Right lung (tissue), 2 donors: ENCODE measurements at regions not wholly inside any gene's neighbourhood (a gene's known extent, or its start where the extent isn't known, plus 50 kb on each side); places are given as distances from the start of the nearest gene placed in this dataset.
"Not testable (repeated sequence)": the region's sequence is repeated elsewhere in the genome, so short reads cannot be mapped to it uniquely, and the experiment has no call there.

Source experiments
- DNase-seq, 2 donors: peaks; one replicate each; pipeline ENCODE4 v3.0.0-alpha.2; 2013

DNA sequence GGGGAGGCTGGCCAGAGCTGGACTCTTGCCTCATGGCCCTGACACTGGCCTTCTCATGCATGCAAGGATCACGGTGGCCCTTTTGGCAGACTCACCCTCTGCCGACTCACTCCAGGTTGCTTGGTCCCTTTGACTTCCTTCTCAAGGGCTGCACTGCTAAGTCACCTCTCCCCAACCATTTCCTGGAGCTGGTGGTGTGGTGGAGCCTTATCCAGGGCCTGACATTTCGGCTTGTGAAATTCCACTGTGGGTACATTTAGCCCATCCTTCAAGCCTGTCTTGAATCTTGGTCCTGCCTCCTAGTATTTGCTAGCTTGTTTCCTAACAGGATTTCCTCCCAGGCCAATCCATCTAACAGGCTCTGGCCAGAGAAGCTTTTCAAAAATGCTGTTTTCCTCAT is 52.6 kb upstream of the JUN start:
- DNase-seq, result no peak

DNA sequence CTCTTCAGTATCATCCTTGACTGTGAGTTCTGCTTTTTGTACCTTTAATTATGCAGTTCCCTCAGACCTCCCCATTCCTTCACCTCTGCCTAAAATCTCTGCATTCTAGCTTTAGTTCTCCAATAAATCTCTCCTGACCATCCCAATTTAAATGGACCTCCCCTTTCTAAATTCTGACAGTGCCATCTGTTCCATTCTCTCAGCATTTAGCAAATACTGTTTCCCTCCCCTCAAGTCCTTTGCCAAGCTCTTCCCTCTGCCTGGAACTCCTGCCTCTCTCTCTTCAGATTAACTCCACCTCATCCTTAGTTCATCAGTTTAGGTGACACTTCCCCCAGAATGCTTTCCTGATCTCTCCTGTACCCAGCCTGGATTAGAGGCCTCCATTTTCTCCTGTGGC is 54.0 kb upstream of the JUN start:
- no peak for DNase-seq

DNA sequence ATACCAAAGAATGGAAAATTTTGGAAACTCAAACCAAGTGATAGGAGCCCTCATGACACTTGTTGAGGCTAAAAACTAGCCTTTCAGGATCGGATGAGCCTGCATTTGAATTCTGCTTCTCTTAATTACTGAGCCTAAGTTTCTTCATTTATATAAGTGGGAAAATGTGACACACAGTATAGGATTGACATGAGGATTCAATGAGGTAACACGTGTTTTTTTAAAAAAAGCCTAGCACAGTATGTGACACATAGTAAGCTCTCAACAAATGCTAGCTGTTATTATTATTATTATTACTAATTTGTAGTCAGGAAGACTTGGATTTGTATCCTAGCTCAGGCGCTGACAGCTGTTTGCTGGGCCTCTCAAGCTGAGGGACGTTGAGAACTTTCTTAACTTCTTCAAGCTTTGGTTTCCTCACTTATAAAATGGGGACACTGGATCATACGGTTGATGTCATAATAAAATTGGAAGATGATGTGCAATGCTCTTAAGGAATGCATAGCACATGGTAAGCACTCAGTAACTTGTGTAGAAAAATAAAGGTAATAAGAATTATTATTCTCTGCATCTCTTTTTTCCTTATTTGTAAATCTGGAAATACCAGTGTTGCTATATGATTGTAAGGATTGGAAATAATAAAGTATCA is 55.4 kb upstream of the JUN start:
- no peak for DNase-seq

DNA sequence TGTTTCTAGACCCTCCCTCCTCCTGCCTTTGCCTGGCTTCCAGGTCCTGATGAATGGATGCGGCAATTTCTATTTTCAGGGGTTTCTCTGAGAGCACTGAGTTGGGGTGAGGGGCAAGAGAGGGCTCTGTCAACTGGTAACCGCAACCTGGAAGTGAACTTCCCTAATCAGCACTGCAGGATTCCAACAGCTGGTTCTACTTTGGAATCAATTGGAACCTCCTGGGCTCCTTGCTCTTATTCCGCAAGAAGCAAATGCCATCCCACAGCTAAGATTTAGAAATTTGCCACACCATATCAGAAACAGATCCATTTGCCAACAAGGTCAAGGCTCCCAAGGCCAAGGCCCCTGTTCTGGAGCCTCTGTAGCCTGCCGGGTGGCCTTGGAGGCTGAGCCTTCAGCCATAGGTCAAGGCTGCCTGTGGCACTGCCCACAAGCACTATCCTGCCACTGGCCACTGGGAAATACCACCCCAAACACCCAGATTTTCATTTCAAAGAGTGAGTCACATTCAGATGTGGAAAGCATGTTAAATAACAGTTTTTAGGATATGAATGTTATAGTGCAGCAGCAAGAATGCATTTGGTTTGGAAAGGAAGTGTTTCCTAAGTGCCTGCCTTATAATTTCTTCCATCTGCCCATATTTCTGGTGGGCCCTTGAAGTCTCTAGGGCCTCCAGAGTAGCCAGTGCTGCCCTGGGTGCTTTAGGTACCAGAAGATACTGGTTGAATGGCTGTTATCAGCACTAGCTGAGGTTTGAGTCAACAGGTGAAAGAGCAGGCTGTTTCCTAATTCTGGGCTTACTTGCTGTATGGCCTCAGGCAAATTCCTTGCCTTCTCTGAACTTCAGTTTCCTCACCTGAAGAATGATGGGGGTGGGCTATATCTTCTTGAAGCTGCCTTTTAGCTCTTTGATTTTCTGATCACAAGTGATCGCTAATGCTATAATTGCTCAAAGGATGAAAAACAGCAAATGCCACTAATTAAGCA is 56.3 kb upstream of the JUN start:
- DNase-seq, result no peak

DNA sequence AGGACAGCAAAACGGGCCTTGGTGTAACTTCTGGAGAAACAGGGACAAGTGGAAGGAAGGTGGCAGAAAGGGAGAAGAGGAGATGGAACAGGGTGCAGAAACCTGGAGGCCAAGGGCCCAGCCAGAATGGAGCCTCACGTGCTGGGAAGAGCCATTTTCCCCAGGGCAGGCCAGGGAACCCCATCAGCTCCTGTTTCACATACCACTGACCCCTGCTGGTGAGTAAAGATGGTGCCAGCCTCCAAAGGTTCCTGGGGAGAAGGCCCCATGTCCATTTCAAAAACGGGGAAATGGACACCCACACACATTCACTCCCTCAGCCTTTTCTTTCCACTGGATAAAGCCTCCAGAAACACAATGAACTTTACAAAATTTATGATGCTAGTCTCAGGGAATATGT is 57.6 kb upstream of the JUN start:
- DNase-seq, result no peak

DNA sequence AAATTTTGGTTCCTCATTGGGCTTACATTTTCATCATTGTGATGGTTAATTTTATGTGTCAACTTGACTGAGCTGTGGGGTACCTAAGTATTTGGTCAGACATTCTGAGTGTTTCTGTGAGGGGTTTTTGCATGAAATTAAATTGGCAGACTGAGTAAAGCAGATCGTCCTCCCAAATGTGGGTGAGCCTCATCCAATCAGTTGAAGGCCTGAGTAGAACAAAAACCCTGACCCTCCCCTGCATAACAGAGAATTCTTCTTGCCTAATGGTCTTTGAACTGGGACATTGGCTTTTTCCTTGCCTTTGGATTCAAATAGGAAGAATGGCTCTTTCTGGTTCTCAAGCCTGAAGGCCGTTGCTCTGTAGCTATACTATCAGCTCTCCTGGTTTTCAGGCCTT is 59.1 kb upstream of the JUN start:
- no peak for DNase-seq

DNA sequence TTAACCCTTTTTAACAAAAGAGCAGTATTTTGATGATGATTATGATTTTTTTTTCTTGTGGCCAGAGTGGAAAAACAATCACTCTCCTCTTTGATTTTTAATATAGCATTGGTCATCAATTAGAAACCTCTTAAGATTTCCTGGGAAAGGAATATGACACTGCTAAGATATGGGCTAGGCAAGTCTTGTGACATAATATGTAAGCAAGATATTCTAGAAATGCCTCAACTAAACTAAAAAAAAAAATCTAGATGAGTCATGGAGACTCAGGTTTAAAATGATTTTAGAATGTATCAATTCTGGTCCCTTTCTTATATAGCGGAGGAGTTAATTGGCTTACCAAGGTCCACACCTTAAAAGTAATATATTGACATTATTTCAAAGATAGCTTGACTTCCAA is 60.3 kb upstream of the JUN start:
- no peak for DNase-seq

DNA sequence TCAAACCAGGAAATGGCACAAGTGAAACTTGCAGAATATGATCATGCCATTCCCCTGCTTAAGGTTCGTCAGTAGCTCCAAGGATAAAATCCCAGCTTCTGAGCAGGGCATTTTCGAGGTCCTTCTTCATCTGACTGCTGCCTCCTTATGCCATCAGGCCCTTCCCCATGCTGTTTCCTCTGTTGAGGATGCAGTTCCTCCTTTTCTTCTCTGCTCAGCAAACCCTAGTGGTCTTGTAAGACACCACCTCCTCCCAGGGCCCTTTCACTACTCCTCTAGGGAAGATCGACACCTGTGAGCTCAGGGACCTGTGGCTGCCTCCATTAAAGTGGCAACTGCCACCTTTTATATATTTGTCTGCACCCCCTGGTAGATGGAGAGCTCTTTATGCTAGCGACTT is 62.1 kb upstream of the JUN start:
- no peak for DNase-seq

DNA sequence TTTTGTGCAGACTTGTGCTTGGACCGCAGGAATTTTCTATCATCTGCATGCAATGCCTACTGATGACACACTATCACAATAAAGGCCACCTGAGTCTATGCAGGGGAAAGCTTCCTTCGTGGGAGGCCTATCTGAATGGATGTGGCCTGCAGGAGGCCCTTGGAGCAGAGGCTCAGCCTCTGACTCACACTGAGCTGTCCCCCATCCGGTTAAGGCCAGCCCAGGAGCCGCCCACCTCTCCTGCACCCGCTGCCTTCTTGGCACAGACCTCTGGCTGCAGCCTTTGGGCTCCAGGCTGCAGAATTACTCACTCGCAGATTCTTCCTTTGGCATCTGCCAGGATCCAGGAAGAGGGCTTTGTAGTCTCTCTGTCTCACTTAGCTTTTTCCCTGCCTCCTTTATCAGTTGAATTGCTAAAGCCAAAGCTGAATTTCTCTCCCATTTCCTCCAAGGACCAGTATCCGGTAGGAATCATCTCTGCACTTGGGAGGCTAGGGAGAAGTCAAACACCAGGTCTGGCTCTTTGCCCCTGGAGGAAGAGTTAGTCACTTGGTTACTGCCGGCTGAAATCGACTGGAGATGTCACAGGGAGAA is 65.1 kb upstream of the JUN start:
- no peak for DNase-seq

DNA sequence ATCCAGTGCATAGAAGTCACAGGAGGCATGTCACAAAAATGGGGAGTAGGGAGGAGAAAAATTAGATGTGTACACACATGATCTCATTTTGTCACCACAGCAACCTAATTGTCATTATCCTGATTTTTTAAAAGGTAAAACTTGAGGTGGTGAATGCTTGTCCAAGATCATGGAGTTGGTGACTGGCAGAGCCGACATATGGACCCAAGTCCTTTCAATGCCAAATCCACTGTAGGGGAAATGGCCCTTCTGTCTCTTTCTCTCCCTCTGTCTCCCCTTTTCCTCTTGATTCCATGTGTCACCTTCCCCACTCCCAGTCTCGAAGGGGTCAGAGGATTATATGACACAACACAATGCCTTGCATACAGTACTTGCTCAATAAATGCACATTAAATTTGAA is 65.7 kb upstream of the JUN start:
- DNase-seq, result no peak

DNA sequence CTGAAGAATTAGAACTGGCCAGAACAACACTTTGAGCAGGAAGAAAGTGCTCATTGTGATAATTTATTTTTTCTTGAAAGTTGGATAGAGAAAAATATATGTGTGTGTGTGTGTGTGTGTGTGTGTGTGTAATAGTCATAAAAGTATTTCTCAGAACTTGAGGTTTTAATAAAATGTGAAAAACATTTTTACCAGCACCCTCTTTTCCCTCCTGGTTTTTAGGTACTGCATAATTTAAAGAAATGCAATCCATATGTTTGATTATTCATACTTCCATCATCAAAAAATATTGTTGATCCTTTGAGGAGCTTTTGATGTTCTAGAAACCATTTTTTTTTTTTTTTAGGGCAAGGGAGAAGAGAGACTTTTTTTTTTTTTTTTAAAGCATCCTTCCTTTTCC is 66.8 kb upstream of the JUN start:
- DNase-seq, result no peak

DNA sequence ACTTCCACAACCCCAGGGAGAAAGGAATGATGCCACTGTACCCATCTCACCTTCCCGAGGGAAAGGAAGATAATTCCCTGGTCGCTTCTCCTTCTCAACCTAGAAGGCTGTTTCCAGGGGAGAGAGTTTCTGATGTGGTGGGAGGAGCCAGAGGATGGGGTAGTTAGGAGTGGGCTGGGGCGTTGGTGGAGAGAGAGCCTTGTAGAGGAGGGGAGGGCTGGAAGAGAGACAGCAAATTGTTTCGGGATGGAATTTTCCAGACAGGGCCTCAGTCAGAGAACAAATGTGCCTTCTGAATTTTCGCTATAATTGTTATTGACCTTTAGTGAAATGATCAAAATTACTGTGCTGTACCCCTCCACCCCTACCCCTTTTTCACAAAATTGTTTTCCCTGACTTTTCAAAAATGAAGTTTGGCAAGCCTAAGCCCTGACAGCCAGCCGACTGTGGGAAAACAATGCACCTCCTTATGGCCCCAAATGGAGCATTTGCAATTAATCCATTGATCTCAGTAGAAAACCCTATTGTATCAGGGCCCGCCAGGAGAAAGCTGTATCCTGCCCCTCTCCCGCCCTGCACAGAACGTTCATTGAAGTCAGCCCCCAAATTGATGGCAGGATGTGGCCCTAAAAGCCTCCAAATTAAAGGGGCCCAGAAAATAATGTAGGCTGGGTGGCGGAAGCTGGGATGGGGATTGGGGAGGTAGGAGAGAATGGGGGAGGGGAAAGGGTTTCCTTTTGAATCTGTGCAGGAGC is 69.1 kb upstream of the JUN start:
- no peak for DNase-seq

DNA sequence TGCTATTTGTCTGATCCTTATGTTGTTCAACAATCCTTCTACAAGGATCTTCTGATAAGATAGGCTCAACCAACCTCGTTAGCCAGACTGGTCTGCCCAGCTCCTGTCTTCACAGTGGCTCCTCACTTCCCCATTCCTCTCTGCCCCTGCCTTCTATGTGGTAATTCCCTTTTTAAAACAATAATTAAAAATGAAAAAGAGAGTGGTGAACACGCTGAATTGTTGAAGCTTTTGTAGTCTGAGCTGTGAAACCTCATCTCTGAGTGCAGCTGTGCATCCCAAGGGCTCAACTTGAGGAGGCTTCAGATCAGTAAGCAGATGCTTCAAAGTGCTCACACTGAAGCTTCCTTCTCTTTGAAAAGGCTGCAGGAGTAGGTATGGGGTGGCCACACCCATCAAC is 70.7 kb upstream of the JUN start:
- no peak for DNase-seq

DNA sequence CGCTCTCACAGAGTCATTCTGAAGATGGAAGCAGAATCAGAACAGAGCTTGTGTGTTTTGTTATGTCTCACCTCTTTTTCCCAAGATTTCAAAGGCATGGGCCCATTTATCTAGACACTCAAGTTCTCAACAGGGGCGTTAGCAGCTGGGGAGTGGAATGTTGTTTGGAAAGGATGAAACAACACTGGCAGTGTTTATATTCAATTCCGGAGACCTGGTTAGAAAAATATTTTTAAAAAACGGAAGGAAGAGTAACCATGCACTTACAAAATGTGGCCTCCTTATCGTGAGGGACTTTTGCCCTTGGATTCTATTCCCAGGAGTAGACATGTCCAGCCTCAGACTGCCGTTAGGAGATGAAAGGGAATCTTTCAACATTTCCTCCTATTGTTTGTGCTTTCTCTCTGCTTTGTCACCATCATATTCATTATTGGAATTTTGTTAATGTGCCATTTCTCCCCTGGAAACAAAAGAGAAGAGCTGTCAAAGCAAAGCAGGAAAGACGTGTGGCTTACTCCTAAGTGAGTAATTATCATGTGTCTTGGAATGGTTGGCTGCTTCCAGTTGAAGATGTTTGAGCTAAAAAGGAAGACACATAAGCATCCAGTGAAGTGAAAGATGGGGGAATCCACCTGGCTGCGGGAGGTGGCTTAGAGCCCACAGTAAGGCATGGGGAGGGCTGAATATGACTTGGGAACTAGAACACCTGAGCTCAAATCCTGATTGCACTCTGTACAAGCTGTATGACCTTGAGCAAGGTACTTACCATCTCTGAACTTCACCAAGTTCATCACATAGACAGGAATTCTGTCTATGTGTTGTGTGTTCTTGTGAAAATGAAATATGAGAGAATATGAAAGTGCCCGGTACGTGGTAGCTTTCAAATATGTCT is 71.7 kb upstream of the JUN start:
- no peak for DNase-seq

DNA sequence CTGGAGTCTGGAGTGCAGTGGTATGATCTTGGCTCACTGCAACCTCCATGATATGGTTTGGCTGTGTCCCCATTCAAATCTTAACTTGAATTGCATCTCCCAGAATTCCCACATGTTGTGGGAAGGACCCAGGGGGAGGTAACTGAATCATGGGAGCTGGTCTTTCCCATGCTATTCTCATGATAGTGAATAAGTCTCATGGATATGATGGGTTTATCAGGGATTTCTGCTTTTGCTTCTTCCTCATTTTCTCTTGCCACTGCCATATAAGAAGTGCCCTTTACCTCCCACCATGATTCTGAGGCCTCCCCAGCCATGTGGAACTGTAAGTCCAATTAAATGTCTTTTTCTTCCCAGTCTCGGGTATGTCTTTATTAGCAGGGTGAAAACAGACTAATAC is 72.4 kb upstream of the JUN start:
- not testable (repeated sequence) for DNase-seq

DNA sequence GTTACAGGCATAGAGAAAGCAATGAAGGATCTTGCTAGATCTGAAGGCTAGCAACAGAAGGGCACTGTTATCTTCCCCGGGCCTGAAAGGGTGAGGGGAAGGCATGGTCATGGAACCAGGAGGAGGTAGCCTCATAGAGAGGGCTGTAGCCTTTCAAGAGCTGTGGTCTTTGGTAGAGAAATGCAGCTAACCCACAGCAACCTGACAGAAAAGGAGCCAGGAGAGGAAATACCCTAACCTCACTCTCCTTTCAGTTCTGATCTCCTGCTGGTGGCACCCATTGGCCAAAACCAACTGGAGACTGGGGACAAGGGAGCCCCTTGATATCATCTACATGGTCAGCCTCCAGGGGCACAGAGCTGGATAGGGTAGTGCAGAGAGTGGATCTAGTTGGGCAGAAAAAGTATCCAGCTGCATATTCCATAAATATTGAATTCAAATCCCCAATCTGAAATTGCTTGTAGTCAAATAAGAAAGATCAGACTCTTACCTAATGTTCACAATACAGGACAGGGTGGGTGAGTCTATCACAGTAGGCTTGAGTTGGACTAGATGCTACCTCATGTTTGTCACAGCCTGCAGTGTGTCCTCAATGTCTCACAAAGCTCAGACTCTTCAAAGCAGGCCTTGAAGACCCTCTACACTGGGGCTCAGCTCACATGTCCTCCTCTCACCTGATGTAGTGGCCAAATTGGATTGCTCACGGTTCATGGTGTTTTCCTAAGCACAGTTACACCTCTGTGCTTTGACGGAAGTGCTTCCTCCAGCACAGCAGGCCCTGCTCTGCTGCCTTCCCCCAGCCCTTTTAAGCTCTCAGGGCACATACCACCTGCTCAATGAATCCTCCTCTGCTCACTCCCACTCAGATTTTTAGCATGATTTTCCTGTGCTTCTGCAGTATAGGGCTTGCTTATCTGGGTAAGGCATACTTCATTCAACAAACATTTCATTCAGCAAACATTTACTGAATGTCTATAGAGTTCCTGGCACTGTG is 74.1 kb upstream of the JUN start:
- no peak for DNase-seq

DNA sequence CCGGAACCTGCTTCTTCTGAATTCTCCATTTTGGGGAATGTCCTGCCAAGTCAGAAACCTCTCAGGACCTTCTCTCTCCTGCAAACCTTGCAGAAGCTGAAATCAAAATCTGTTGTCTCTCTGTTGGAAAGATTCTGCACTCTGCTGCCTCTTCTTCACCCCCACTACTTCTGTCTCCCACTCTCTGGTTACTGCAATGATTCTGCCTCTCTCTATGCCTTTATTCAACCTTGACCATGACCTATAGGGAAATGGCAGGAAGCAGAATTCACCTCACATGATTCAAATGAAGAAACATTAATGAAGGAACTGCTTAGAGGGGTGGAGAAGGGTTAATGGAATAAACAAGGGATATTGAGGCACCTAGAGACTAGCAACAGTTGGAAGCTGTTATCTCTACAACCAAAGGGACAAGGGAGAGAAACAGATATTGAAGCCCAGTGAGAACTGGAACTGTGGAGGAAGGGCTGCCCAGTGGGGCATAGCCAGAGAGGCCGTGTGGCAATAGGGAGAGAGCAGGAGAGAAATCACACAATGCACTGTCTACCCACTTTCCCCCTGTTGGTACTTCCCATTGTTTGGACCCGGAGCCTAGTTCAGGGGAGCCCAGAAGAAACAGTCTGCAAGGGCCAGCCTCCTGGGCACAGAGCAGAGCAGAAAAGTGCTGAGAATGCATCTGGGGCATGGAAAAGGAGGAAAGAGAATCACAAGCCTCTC is 76.1 kb upstream of the JUN start:
- DNase-seq, result no peak

DNA sequence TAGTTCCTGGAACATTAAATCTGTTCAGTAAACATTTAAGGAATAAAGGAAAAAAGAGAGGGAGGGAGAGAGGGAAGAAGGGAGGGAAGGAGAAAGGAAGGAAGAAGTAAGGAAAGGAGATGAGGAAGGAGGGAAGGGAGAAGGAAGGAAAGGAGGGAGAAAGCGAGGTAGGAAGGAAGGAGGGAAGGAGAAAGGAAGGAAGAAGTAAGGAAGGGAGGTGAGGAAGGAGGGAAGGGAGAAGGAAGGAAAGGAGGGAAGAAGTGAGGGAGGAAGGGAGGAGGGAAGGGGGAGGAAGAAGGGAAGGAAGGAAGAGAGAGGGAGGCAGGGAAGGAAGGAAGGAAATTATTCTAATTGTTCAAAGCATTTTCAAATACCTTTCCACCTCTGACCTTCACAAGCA is 77.2 kb upstream of the JUN start:
- DNase-seq, result no peak

DNA sequence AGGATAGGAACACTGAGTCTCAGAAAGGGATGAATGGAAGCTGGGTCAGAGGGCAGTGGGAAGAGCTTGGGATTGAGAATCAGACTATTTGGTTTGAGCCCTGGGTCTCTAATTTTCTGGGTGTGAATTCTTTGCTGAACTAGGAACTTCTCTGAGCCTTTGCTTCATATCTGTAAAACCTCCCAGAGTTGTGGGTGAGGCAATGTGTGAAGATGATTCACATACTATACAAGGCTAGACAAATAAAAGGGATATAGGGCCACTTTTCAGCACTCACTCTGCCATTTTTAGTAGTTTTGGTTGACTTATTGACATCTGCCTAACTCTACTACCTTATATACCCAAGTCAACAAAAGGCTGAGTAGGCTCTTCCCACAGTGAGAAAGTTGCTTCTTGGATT is 77.7 kb upstream of the JUN start:
- DNase-seq, result no peak
